Large intestine (tissue), 3 donors: ENCODE measurements at regions not wholly inside any gene's neighbourhood (a gene's known extent, or its start where the extent isn't known, plus 50 kb on each side); places are given as distances from the start of the nearest gene placed in this dataset.
A peak's percentile ranks its signal among the peaks of the same experiment; 100 is the strongest.

Experiments used
- DNase-seq, 2 donors: peaks; one replicate each; pipeline versions ENCODE4 v3.0.0 to v3.0.0-alpha.2; 2013
- H3K27ac ChIP-seq: one replicate; pipeline ENCODE4 v1.5.1; 2013; ENCODE audit warnings: low read length
- H3K27me3 ChIP-seq: 2 replicates; pipeline ENCODE4 v1.6.1; 2013; ENCODE audit warnings: low read length; ENCODE audit not compliant: control insufficient read depth, insufficient read depth
- H3K36me3 ChIP-seq: 2 replicates; pipeline ENCODE4 v1.6.1; 2013; ENCODE audit warnings: low read length; ENCODE audit not compliant: control insufficient read depth, insufficient read depth
- H3K4me1 ChIP-seq: one replicate; pipeline ENCODE4 v1.6.1; 2013; ENCODE audit warnings: low read length; ENCODE audit not compliant: control insufficient read depth, insufficient read depth
- H3K4me3 ChIP-seq: one replicate; pipeline ENCODE4 v1.5.1; 2013; ENCODE audit warnings: low read length
- H3K9me3 ChIP-seq: one replicate; pipeline ENCODE4 v1.6.1; 2013; ENCODE audit warnings: mild to moderate bottlenecking, low read depth, low read length, moderate library complexity; ENCODE audit not compliant: control insufficient read depth
- WGBS: methylation state at CpG from one replicate; pipeline ENCODE4 v1.1.5; 2013; ENCODE audit warnings: low lambda C conversion rate; ENCODE audit not compliant: insufficient coverage; 5-methylcytosine and 5-hydroxymethylcytosine counted together

DNA sequence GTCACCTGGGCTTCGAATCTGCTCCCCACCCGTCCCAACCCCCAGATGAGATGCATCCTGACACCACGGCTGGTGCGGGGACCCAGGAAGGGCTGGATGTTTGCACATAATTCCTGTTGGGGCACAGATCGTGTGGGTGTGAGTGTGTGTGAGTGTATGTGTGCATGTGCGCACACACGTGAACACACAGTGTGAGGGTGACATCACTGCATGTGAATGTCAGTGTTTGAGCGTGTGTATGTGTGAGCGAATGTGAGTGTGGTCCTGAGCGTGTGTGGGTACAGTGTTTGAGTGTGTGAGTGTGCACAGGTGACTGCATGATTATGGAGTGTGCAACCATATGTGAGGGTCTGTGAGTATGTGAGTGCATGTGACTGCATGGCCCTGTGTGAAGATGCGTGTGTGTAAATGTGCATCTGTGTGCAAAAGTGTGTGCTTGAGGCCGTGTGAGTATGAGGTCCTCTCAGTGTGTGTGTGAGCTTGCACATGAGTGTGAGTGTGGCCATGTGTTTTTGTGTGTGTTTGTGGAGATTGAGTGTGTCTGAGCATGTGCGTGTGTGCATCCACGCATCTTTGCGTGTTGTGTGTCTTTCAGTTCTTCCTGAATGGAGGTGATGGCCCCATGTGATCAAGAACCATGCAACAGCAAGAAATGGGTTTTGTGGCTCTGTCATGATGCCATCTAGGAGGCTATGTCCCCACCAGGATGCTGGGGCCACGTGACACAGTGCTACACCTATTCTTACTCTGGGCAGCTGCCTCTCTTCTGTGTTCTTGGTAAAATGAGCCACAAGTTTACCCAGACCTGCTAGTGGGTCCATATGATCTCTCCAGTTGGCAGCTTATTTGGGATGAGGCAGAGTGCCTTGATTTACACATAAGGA lies 70.5 kb upstream of the GCSH start:
- no peaks in the 10 kb centered on the region for H3K4me1 ChIP-seq
- no peak overlapping the region for H3K4me3 ChIP-seq
- WGBS: 100% methylated on average over 1 of the region's 16 CpGs
- no peak for DNase-seq
- no peaks in the 10 kb centered on the region for H3K36me3 ChIP-seq
- H3K27ac ChIP-seq: no peak overlapping the region
- H3K27me3 ChIP-seq: peaks cover 5% of the 10 kb centered on the region
- no peaks in the 10 kb centered on the region for H3K9me3 ChIP-seq

DNA sequence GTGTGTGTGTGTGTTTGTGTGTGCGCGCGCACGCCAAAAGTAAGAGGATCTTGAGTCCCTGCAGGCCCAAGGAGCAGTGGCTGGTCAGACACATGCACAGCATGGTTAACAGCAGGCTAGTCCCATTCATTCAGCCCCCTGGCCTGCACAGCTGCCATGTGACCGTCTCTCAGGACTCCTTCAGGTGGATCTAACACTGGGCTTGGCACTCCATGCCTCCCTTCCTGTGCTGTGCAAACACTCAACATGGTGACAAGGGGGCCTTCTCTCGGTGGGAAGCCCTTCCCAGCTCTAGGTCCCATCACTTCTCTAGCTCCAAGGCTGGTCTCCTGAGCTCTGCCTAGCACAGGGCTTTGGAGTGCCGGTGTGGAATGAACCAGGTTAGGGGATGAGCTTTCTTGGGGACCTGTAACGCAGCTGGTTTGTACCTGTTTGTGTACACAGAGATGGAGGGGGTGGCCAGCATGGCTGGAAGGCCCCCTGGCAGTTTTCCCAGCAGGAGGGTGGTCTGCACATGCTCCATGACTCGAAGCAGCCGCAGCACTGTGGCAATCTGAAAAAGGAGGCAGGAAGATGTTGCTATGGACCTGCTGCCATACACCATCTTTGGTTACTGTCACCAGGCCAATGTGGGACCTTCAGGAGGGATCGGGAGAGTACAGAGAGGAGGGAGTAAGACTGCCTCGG lies 69.4 kb upstream of the GCSH start:
- Histone ChIP-seq H3K36me3 (no peaks in the 10 kb centered on the region), H3K9me3 (no peaks in the 10 kb centered on the region), H3K4me1 (no peaks in the 10 kb centered on the region), H3K4me3 (no peak overlapping the region), H3K27ac (no peak overlapping the region), H3K27me3 (peaks cover 5% of the 10 kb centered on the region)
- WGBS: no CpG with 5 or more reads among the region's 12 CpGs
- no peak for DNase-seq

DNA sequence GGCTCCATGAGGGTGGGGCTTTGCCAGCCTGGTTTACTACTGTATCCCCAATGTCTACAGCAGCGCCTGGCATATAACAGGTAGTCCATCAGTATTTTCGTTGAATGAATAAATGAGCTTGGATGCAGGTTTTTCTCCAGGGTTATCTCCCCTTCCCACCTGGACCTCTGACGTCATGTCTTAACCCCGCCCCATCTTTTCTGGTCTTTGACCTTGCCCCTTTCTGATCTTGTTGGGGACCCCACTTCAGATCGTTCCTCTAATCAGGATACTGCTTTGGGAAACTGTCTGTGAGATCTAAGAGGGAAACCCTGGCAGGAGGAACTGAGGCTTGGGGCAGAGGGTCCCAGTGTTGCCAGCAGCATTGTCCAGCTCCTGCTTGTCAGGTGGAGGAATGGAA lies 68.8 kb upstream of the GCSH start:
- Histone ChIP-seq H3K9me3 (no peaks in the 10 kb centered on the region), H3K4me1 (no peaks in the 10 kb centered on the region), H3K27ac (no peak overlapping the region), H3K27me3 (peaks cover 3% of the 10 kb centered on the region), H3K4me3 (no peak overlapping the region), H3K36me3 (no peaks in the 10 kb centered on the region)
- no CpG with 5 or more reads among the region's 5 CpGs for WGBS
- DNase-seq: no peak

DNA sequence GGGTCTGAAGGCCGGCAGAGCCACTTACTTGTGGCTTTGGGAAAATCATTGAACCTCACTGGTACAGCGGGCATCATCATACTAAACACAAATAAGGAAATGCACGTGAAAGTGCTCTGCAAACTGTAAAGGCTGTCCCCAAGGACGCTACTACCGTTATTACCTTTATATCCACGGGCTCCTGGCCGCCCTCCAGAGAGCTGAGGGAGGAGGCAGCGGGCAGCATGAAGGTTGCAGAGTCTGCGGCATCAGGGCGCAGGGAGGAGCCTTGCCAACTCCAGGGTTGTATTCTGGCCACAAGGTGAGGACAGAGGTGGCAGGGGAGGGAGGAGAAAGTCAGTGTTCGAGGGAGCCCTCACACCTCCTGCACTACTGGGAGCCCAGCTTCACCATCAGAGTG lies 68.3 kb upstream of the GCSH start:
- H3K36me3 ChIP-seq: no peaks in the 10 kb centered on the region
- no peak for DNase-seq
- no CpG with 5 or more reads among the region's 11 CpGs for WGBS
- H3K27ac ChIP-seq: no peak overlapping the region
- H3K9me3 ChIP-seq: no peaks in the 10 kb centered on the region
- no peaks in the 10 kb centered on the region for H3K4me1 ChIP-seq
- peaks cover 3% of the 10 kb centered on the region for H3K27me3 ChIP-seq
- H3K4me3 ChIP-seq: no peak overlapping the region

DNA sequence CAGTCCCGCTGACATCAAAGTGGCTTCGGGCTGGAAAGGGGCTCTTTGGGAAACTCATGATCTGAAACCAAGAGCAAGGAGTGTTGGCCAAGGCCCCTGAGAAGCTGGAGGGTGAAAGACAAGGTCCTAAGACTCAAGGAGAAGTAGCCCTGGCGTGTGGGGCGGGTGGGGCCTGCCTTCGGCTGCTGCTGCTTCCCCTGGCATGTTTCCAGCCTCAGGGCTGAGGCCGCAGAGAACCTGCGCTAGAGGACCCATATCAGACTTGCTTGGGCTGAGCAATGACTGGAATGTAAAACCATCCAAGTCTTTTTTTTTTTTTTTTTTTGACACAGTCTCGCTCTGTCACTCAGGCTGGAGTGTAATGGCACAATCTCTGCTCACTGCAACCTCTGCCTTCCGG lies 67.5 kb upstream of the GCSH start:
- H3K9me3 ChIP-seq: no peaks in the 10 kb centered on the region
- H3K27ac ChIP-seq: no peak overlapping the region
- no peak overlapping the region for H3K4me3 ChIP-seq
- no CpG with 5 or more reads among the region's 9 CpGs for WGBS
- H3K27me3 ChIP-seq: peaks cover 3% of the 10 kb centered on the region
- DNase-seq: no peak
- no peaks in the 10 kb centered on the region for H3K4me1 ChIP-seq
- H3K36me3 ChIP-seq: no peaks in the 10 kb centered on the region

DNA sequence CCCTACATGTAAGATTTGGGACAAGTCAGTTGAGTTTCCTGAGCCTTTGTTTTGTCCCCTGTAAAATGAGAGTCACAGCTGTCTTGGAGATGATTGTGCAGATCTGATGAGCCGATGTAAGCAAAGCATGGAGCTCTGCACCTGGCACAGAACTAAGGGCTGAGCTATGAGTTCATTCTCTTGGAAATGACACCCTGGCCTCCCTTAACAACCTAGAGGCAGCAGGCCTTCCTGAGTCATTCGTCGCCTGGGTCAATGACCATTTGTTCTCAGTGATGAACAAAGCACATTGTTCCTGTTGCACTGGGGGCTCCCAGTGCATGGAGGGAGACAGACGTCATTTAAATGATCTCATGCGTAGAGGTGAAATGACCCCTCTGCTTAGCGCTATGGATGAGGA lies 62.8 kb upstream of the GCSH start:
- H3K9me3 ChIP-seq: no peaks in the 10 kb centered on the region
- WGBS: 60% methylated on average over 1 of the region's 6 CpGs
- H3K36me3 ChIP-seq: no peaks in the 10 kb centered on the region
- no peaks in the 10 kb centered on the region for H3K4me1 ChIP-seq
- H3K4me3 ChIP-seq: no peak overlapping the region
- peak in 1 of 2 donors; percentile 39 for DNase-seq
- peaks cover 2% of the 10 kb centered on the region for H3K27me3 ChIP-seq
- H3K27ac ChIP-seq: no peak overlapping the region

DNA sequence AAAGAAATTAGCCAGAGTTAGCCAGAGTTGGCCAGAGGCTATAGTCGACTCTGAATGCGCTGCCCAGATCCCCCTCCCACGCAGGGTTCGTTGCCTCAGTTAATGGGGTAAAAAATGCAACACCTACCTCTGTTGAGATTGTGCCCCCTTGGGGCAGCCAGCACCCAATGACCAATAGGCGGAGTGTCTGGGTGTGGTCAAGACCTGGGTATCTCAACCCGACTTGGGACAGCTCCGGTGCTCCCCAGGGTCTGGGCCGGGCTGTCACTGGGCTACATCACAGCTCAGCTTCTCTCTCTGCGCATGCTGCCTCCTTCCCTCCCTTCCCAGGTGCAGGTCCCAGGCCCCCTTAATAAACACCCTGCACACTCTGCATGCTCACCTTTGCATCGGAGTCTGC lies 59.6 kb upstream of the GCSH start:
- H3K27me3 ChIP-seq: peaks cover 8% of the 10 kb centered on the region
- H3K4me1 ChIP-seq: no peaks in the 10 kb centered on the region
- WGBS: no CpG with 5 or more reads among the region's 10 CpGs
- no peak overlapping the region for H3K27ac ChIP-seq
- H3K36me3 ChIP-seq: no peaks in the 10 kb centered on the region
- H3K4me3 ChIP-seq: no peak overlapping the region
- H3K9me3 ChIP-seq: no peaks in the 10 kb centered on the region
- DNase-seq: no peak

DNA sequence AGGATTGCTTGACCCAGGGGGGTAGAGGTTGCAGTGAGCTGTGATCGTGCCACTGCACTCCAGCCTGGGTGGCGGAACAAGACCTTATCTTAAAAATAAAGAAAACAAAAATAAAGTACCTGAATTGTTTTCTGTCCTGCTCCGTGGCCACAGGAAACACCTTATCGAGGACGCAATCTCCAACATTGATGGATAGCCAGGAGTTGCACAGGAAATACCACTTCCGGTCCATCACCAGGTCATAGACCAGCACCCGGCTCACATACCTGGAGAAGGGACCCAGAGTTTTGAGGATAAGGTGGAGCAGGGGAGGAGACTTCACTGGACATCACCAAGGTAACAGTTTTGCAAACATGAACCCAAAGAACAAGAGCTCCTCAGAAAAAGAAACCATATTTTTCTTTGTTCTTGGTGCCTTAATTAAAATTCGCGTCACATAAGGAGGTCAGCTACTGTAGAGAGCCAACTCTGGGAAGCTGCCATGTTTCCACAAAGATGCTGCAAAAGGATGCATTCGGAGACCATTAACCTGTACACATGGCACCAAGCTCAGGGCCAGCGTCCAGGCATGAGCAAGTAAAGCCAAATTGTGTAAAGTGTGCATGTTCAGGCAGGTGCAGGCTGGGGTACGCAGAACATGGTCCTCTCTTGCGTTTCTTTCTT lies 55.6 kb upstream of the GCSH start:
- Histone ChIP-seq H3K9me3 (no peaks in the 10 kb centered on the region), H3K36me3 (no peaks in the 10 kb centered on the region), H3K4me1 (no peaks in the 10 kb centered on the region), H3K27me3 (peaks cover 8% of the 10 kb centered on the region), H3K4me3 (no peak overlapping the region), H3K27ac (no peak overlapping the region)
- DNase-seq: no peak
- WGBS: 80% methylated on average over 1 of the region's 13 CpGs

DNA sequence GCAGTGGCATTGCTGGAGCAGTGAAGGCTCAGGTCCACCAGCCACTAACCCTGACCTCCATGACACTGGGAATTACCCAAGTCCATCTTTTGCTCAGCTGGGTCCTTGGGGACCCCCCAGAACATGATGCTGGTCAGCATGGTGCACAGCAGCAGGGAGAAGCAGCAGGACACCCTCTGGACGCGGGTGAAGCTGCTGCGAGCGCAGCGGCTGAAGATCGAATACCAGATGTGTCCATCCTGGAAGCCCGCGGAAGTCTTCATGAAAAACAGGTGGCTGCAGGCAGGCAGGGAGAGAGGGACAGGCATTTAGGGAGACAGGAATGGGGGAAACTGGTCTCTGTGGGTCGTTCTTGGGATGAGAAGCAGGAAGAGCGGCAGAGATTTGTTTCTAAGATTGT lies 53.4 kb upstream of the GCSH start:
- no CpG with 5 or more reads among the region's 10 CpGs for WGBS
- no peak for DNase-seq
- Histone ChIP-seq H3K36me3 (no peaks in the 10 kb centered on the region), H3K4me3 (no peak overlapping the region), H3K27ac (no peak overlapping the region), H3K27me3 (peaks cover 10% of the 10 kb centered on the region), H3K9me3 (no peaks in the 10 kb centered on the region), H3K4me1 (no peaks in the 10 kb centered on the region)

DNA sequence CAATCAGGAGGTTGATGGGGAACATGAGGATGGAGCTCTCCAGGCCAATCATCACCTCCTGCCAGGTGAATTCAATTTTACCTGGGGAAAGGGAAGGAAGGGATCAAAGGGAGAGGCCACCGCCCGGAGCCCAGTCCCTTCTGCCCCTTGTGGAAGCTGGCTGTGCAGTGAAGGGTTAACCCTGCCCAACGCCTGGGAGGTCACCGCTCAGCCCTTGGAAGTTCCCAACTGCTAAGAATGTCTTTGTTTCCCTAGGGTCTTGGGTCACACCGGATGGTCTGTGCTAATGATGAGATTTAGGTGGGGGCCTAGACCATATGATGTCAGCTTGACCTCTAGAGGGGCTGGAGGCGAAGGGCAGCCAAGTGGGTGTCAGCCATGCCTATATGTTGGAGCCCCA lies 52.1 kb upstream of the GCSH start:
- no CpG with 5 or more reads among the region's 6 CpGs for whole genome bisulfite sequencing
- Histone ChIP-seq H3K4me1 (no peaks in the 10 kb centered on the region), H3K4me3 (no peak overlapping the region), H3K36me3 (no peaks in the 10 kb centered on the region), H3K27me3 (peaks cover 2% of the 10 kb centered on the region), H3K9me3 (no peaks in the 10 kb centered on the region), H3K27ac (no peak overlapping the region)
- DNase-seq: no peak
